ENCODE measurements at regions not wholly inside any gene's neighbourhood (a gene's known extent, or its start where the extent isn't known, plus 50 kb on each side); places are given as distances from the start of the nearest gene placed in this dataset.

DNA sequence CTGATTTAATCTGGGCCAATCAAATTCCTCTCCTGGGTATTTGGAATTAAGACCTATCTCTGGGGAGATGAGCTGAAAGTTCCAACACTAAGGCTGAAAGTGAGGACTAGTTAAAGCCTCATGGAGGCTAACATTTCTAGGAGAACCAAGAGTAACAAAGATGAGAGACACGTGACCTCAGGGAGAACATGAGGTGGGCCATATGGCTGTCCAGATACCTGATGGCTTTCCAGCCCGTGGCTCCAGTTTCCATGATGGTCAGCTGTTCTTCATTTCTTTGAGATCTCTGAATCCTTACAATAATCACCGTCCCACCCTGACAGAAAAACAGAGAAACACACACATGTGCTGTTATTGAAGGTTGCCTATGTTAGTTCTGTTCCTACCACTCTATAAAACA, 66.1 kb downstream of the LEPR start:
- no peaks in the 10 kb centered on the region for H3K36me3 ChIP-seq (ENCODE audit: control insufficient read depth, insufficient read depth, low read length)
- no peak overlapping the region for H3K4me3 ChIP-seq (ENCODE audit: low read length)
- no peak overlapping the region for H3K27ac ChIP-seq (ENCODE audit: low read length)
- H3K27me3 ChIP-seq (ENCODE audit: control insufficient read depth, insufficient read depth, low read length): no peaks in the 10 kb centered on the region
- WGBS (ENCODE audit: insufficient coverage): 95% methylated on average over 2 of the region's 3 CpGs
- no peaks in the 10 kb centered on the region for H3K4me1 ChIP-seq (ENCODE audit: control insufficient read depth, insufficient read depth, low read length)
- no peak for DNase-seq
- no peaks in the 10 kb centered on the region for H3K9me3 ChIP-seq (replicated peaks; ENCODE audit: control insufficient read depth, low read depth, low read length)

- H3K4me3 ChIP-seq (ENCODE audit: low read length): no peak overlapping the region
- no peaks in the 10 kb centered on the region for H3K36me3 ChIP-seq (ENCODE audit: control insufficient read depth, insufficient read depth, low read length)
- H3K4me1 ChIP-seq (ENCODE audit: control insufficient read depth, insufficient read depth, low read length): no peaks in the 10 kb centered on the region
- DNase-seq: no peak
- H3K9me3 ChIP-seq (replicated peaks; ENCODE audit: control insufficient read depth, low read depth, low read length): no peaks in the 10 kb centered on the region
- no peak overlapping the region for H3K27ac ChIP-seq (ENCODE audit: low read length)
- H3K27me3 ChIP-seq (ENCODE audit: control insufficient read depth, insufficient read depth, low read length): no peaks in the 10 kb centered on the region
Measured at GRCh38 chr1:65489481-65489880, 69.0 kb downstream of the LEPR start.

- DNase-seq: peak; percentile 78
- H3K4me1 ChIP-seq (ENCODE audit: control insufficient read depth, insufficient read depth, low read length): no peaks in the 10 kb centered on the region
- no peaks in the 10 kb centered on the region for H3K36me3 ChIP-seq (ENCODE audit: control insufficient read depth, insufficient read depth, low read length)
- no peaks in the 10 kb centered on the region for H3K27me3 ChIP-seq (ENCODE audit: control insufficient read depth, insufficient read depth, low read length)
- H3K27ac ChIP-seq (ENCODE audit: low read length): no peak overlapping the region
- no peaks in the 10 kb centered on the region for H3K9me3 ChIP-seq (replicated peaks; ENCODE audit: control insufficient read depth, low read depth, low read length)
- WGBS (ENCODE audit: insufficient coverage): 50% methylated on average over 2 of the region's 6 CpGs
- no peak overlapping the region for H3K4me3 ChIP-seq (ENCODE audit: low read length)
Measured at GRCh38 chr1:65490231-65491009, 70.0 kb downstream of the LEPR start.

GRCh38 chr1:65491472-65491871, 71.0 kb downstream of the LEPR start:
- H3K9me3 ChIP-seq (replicated peaks; ENCODE audit: control insufficient read depth, low read depth, low read length): no peaks in the 10 kb centered on the region
- DNase-seq: peak; percentile 47
- H3K4me3 ChIP-seq (ENCODE audit: low read length): no peak overlapping the region

DNA sequence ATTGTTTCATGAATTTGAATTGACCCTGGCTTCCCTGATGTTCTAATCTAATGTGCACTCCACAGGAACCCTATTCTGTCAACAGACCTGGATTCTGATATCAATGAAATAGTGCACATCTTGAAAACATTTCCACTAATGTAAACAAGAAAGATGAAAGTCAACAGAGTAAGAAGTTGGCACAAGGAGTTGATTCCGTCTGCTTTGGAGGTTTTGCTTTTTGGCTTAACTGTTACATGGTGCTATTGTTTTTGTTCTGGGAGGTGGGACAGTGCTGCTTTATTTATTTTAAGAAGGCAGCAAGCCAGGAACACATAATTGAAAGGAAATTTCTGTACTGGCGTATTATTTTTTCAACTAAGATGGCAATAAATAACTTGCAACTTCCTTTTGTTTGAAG, 73.3 kb downstream of the LEPR start:
- Histone ChIP-seq H3K4me1 (ENCODE audit: control insufficient read depth, insufficient read depth, low read length) (no peaks in the 10 kb centered on the region), H3K9me3 (replicated peaks; ENCODE audit: control insufficient read depth, low read depth, low read length) (no peaks in the 10 kb centered on the region), H3K4me3 (ENCODE audit: low read length) (no peak overlapping the region), H3K36me3 (ENCODE audit: control insufficient read depth, insufficient read depth, low read length) (no peaks in the 10 kb centered on the region), H3K27ac (ENCODE audit: low read length) (no peak overlapping the region), H3K27me3 (ENCODE audit: control insufficient read depth, insufficient read depth, low read length) (no peaks in the 10 kb centered on the region)
- 40% methylated on average over 1 of the region's 2 CpGs for WGBS (ENCODE audit: insufficient coverage)
- DNase-seq: peak; percentile 33

More at GRCh38 chr1:65491472-65491871, 71.0 kb downstream of the LEPR start:
- no peaks in the 10 kb centered on the region for H3K4me1 ChIP-seq (ENCODE audit: control insufficient read depth, insufficient read depth, low read length)
- H3K27ac ChIP-seq (ENCODE audit: low read length): no peak overlapping the region
- no peaks in the 10 kb centered on the region for H3K36me3 ChIP-seq (ENCODE audit: control insufficient read depth, insufficient read depth, low read length)
- no CpG with 5 or more reads among the region's 3 CpGs for WGBS (ENCODE audit: insufficient coverage)
- no peaks in the 10 kb centered on the region for H3K27me3 ChIP-seq (ENCODE audit: control insufficient read depth, insufficient read depth, low read length)

GRCh38 chr1:65494671-65495070, 74.2 kb downstream of the LEPR start:
- Histone ChIP-seq H3K27me3 (ENCODE audit: control insufficient read depth, insufficient read depth, low read length) (no peaks in the 10 kb centered on the region), H3K36me3 (ENCODE audit: control insufficient read depth, insufficient read depth, low read length) (no peaks in the 10 kb centered on the region), H3K9me3 (replicated peaks; ENCODE audit: control insufficient read depth, low read depth, low read length) (no peaks in the 10 kb centered on the region), H3K4me3 (ENCODE audit: low read length) (no peak overlapping the region), H3K4me1 (ENCODE audit: control insufficient read depth, insufficient read depth, low read length) (no peaks in the 10 kb centered on the region), H3K27ac (ENCODE audit: low read length) (no peak overlapping the region)
- WGBS (ENCODE audit: insufficient coverage): 100% methylated on average over 1 of the region's 1 CpG
- DNase-seq: no peak

DNA sequence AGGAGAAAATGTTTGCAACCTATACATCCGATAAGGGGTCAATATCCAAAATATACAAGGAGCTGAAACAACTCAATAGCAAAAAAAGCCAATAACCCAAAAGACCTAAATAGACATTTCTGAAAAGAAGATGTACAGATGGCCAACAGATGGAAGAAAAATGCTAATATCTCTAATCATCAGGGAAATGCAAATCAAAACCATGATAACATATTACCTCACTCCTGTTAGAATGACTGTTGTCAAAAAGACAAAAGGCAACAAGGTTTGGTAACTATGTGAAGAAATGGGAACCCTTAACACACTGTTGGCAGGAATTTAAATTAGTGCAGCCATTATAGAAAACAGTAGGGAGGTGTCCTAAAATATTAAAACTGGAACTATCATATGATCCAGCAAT, 74.7 kb downstream of the LEPR start:
- Histone ChIP-seq H3K36me3 (ENCODE audit: control insufficient read depth, insufficient read depth, low read length) (no peaks in the 10 kb centered on the region), H3K4me3 (ENCODE audit: low read length) (no peak overlapping the region), H3K9me3 (replicated peaks; ENCODE audit: control insufficient read depth, low read depth, low read length) (no peaks in the 10 kb centered on the region), H3K27me3 (ENCODE audit: control insufficient read depth, insufficient read depth, low read length) (no peaks in the 10 kb centered on the region), H3K27ac (ENCODE audit: low read length) (no peak overlapping the region), H3K4me1 (ENCODE audit: control insufficient read depth, insufficient read depth, low read length) (no peaks in the 10 kb centered on the region)
- WGBS (ENCODE audit: insufficient coverage): no CpG with 5 or more reads among the region's 1 CpG
- DNase-seq: peak; percentile 55

- Histone ChIP-seq H3K4me1 (ENCODE audit: control insufficient read depth, insufficient read depth, low read length) (no peaks in the 10 kb centered on the region), H3K4me3 (ENCODE audit: low read length) (no peak overlapping the region), H3K27me3 (ENCODE audit: control insufficient read depth, insufficient read depth, low read length) (no peaks in the 10 kb centered on the region), H3K9me3 (replicated peaks; ENCODE audit: control insufficient read depth, low read depth, low read length) (no peaks in the 10 kb centered on the region), H3K36me3 (ENCODE audit: control insufficient read depth, insufficient read depth, low read length) (no peaks in the 10 kb centered on the region), H3K27ac (ENCODE audit: low read length) (no peak overlapping the region)
- peak; percentile 60 for DNase-seq
- no CpG with 5 or more reads among the region's 2 CpGs for WGBS (ENCODE audit: insufficient coverage)
Measured at GRCh38 chr1:65497256-65497830, 76.9 kb downstream of the LEPR start.

DNA sequence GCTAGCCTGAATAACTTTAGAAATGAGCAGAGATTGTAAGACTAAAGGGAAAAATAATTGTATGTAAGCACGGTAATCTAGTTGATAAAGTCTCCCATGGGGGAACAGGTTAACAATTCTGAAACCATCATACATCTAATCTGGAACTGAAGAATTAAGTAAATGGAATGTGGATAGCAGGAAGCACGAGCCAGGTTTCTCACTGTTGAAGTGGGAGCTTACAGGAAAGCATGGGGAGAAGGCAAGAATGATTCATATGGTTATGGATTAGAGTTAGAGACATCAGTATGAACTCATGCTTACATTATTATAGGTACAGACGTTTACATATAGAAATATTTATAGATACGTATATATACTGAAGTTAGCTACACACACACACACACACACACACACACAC, 83.0 kb downstream of the LEPR start:
- no peak overlapping the region for H3K27ac ChIP-seq (ENCODE audit: low read length)
- H3K27me3 ChIP-seq (ENCODE audit: control insufficient read depth, insufficient read depth, low read length): no peaks in the 10 kb centered on the region
- no peak for DNase-seq
- H3K9me3 ChIP-seq (replicated peaks; ENCODE audit: control insufficient read depth, low read depth, low read length): no peaks in the 10 kb centered on the region
- no peaks in the 10 kb centered on the region for H3K36me3 ChIP-seq (ENCODE audit: control insufficient read depth, insufficient read depth, low read length)
- no peak overlapping the region for H3K4me3 ChIP-seq (ENCODE audit: low read length)
- no CpG with 5 or more reads among the region's 4 CpGs for WGBS (ENCODE audit: insufficient coverage)
- H3K4me1 ChIP-seq (ENCODE audit: control insufficient read depth, insufficient read depth, low read length): no peaks in the 10 kb centered on the region

DNA sequence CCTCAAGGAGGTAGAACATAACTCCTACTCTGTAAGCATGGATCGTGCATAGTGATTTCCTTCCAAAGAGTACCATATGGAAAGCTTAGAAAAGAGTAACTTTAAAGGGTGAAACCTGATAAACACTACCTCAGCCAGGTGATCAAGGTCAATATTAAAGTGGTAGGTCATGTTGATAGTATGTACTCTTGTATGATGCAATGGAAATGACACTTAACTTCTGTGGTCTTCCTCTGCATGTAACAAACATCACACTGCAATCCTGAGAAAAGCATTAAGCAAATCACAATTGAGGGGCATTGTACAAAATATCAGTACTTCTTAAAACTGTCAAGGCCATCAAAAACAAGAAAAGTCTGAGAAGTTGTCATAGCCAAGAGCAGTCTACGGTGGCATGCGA, 83.8 kb downstream of the LEPR start:
- H3K4me1 ChIP-seq (ENCODE audit: control insufficient read depth, insufficient read depth, low read length): no peaks in the 10 kb centered on the region
- no peak for DNase-seq
- no peaks in the 10 kb centered on the region for H3K36me3 ChIP-seq (ENCODE audit: control insufficient read depth, insufficient read depth, low read length)
- no peaks in the 10 kb centered on the region for H3K27me3 ChIP-seq (ENCODE audit: control insufficient read depth, insufficient read depth, low read length)
- WGBS (ENCODE audit: insufficient coverage): no CpG with 5 or more reads among the region's 3 CpGs
- no peaks in the 10 kb centered on the region for H3K9me3 ChIP-seq (replicated peaks; ENCODE audit: control insufficient read depth, low read depth, low read length)
- H3K4me3 ChIP-seq (ENCODE audit: low read length): no peak overlapping the region
- H3K27ac ChIP-seq (ENCODE audit: low read length): no peak overlapping the region
